Testis (tissue), 2 donors: ENCODE measurements at regions not wholly inside any gene's neighbourhood (a gene's known extent, or its start where the extent isn't known, plus 50 kb on each side); places are given as distances from the start of the nearest gene placed in this dataset.

Source experiments
- CTCF ChIP-seq, 3 experiments: fragments of 450-650 bp in 2 of 3; fragments of 200-600 bp in 1 of 3; sonication (generic) in 1 of 3; IDR thresholded peaks; one replicate each; pipeline ENCODE4 v1.5.1; 2016 to 2019; ENCODE audit warnings: antibody characterized with exemption in 3 of 3, mild to moderate bottlenecking in 2 of 3, moderate library complexity in 1 of 3
- POLR2A ChIP-seq: fragments of 450-650 bp; IDR thresholded peaks from one replicate; pipeline ENCODE4 v1.6.1; 2017; ENCODE audit warnings: antibody characterized with exemption, mild to moderate bottlenecking, moderate library complexity

GRCh38 chr18:2324459-2324858 lies 246.8 kb downstream of the METTL4 start:
- TF ChIP-seq CTCF (IDR thresholded peaks at IDR 0.05): no peak
- TF ChIP-seq POLR2A: no peak
